ENCODE measurements at regions not wholly inside any gene's neighbourhood (a gene's known extent, or its start where the extent isn't known, plus 50 kb on each side); places are given as distances from the start of the nearest gene placed in this dataset.

DNA sequence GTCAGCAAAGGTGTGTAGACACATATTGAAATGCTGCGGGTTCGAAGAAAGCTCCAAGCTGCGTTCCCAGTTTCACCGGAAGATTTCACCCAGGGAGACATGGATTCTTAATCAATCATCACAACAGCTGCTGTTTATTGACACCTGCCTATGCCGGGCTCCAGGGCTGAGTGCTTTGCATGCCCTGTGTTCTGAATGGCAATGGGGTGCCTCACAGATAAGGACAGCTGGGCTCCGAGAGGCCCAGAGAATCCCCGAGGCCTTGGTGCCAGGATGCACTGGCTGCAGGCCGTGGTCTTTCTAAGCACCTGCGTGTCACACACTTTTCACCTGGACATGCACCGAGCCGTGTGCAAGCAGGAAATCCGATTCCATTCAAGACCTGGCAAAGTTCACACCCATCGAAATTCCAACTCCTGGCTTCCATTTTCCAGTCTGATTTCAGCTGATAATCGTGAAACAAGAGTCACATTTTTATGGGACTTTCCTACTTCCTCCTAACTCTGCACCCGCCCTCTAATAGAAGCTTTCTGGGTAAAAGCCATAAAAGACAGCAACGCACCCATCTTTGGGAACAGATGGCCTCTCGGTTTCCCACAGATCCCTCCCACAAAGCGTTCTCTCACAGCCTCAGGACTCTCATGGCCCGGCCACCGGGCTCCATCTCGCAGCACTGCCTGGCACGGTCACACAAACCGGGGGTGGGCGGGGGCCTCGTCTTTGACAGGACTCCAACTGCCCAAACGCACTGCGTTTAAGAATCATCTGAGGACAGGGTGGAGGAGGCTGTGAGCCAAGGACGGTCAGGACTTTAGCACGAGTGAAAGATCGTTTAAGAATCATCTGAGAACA lies 245.6 kb upstream of the SALL3 start:
- DNase-seq (ENCODE audit: low spot score), result no peak
- H3K9me3 ChIP-seq (ENCODE audit: low read depth, low read length, poor library complexity, severe bottlenecking), result no peaks in the 10 kb centered on the region
- CTCF ChIA-PET, result no interaction called here

DNA sequence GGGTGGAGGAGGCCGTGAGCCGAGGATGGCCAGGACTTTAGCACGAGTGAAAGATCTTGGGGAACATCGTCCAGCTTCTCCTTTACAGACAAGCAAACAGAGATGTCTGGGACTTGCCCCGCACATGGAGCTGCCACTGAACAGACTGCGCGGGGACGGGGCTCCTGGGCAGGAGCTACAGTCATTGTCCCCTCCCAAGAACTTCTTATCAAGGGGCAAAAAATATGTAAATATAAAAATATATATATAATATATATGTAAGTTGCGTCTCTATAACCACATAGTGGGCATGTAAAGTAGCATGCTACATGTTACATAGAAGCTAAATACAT lies 245.0 kb upstream of the SALL3 start:
- Histone ChIP-seq H3K9me3 (ENCODE audit: low read depth, low read length, poor library complexity, severe bottlenecking) (no peaks in the 10 kb centered on the region), H3K27ac (ENCODE audit: low read depth, low read length, poor library complexity, severe bottlenecking) (no peak overlapping the region), H3K36me3 (ENCODE audit: insufficient read depth, low read length, poor library complexity, severe bottlenecking) (no peaks in the 10 kb centered on the region), H3K27me3 (replicated peaks; ENCODE audit: insufficient read depth, low read depth, low read length, poor library complexity) (peaks cover 4% of the 10 kb centered on the region), H3K4me1 (ENCODE audit: insufficient read depth, low read length, poor library complexity, severe bottlenecking) (no peaks in the 10 kb centered on the region), H3K4me3 (ENCODE audit: low read depth, low read length, poor library complexity, severe bottlenecking) (no peak overlapping the region)
- no peak for DNase-seq (ENCODE audit: low spot score)
- no TSS peak for BruUV-seq (replicated peaks)
- CTCF ChIA-PET, result no interaction called here
- TF ChIP-seq, protein P1, sequence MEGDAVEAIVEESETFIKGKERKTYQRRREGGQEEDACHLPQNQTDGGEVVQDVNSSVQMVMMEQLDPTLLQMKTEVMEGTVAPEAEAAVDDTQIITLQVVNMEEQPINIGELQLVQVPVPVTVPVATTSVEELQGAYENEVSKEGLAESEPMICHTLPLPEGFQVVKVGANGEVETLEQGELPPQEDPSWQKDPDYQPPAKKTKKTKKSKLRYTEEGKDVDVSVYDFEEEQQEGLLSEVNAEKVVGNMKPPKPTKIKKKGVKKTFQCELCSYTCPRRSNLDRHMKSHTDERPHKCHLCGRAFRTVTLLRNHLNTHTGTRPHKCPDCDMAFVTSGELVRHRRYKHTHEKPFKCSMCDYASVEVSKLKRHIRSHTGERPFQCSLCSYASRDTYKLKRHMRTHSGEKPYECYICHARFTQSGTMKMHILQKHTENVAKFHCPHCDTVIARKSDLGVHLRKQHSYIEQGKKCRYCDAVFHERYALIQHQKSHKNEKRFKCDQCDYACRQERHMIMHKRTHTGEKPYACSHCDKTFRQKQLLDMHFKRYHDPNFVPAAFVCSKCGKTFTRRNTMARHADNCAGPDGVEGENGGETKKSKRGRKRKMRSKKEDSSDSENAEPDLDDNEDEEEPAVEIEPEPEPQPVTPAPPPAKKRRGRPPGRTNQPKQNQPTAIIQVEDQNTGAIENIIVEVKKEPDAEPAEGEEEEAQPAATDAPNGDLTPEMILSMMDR (conservative IDR thresholded peaks at IDR 0.05; ENCODE audit: low read depth, low read length), result no peak
- no peak for TF ChIP-seq EZH2 (IDR thresholded peaks at IDR 0.05; ENCODE audit: borderline replicate concordance, low read depth, low read length, poor library complexity, severe bottlenecking)
- intact Hi-C loops (cut with micrococcal nuclease; ENCODE audit: unreplicated experiment), result no loop called here
- POLR2A ChIA-PET (ENCODE audit: low non-redundant PET), result no interaction called here

More for the DNA sequence above, 245.6 kb upstream of the SALL3 start:
- POLR2A ChIA-PET (ENCODE audit: low non-redundant PET), result no interaction called here
- Histone ChIP-seq H3K36me3 (ENCODE audit: insufficient read depth, low read length, poor library complexity, severe bottlenecking) (no peaks in the 10 kb centered on the region), H3K27me3 (replicated peaks; ENCODE audit: insufficient read depth, low read depth, low read length, poor library complexity) (peaks cover 4% of the 10 kb centered on the region), H3K4me3 (ENCODE audit: low read depth, low read length, poor library complexity, severe bottlenecking) (no peak overlapping the region), H3K27ac (ENCODE audit: low read depth, low read length, poor library complexity, severe bottlenecking) (no peak overlapping the region), H3K4me1 (ENCODE audit: insufficient read depth, low read length, poor library complexity, severe bottlenecking) (no peaks in the 10 kb centered on the region)
- no peak for TF ChIP-seq EZH2 (IDR thresholded peaks at IDR 0.05; ENCODE audit: borderline replicate concordance, low read depth, low read length, poor library complexity, severe bottlenecking)
- TF ChIP-seq, protein P1 (conservative IDR thresholded peaks at IDR 0.05; ENCODE audit: low read depth, low read length), result no peak
- BruUV-seq (replicated peaks), result no TSS peak
- intact Hi-C loops (cut with micrococcal nuclease; ENCODE audit: unreplicated experiment), result no loop called here

DNA sequence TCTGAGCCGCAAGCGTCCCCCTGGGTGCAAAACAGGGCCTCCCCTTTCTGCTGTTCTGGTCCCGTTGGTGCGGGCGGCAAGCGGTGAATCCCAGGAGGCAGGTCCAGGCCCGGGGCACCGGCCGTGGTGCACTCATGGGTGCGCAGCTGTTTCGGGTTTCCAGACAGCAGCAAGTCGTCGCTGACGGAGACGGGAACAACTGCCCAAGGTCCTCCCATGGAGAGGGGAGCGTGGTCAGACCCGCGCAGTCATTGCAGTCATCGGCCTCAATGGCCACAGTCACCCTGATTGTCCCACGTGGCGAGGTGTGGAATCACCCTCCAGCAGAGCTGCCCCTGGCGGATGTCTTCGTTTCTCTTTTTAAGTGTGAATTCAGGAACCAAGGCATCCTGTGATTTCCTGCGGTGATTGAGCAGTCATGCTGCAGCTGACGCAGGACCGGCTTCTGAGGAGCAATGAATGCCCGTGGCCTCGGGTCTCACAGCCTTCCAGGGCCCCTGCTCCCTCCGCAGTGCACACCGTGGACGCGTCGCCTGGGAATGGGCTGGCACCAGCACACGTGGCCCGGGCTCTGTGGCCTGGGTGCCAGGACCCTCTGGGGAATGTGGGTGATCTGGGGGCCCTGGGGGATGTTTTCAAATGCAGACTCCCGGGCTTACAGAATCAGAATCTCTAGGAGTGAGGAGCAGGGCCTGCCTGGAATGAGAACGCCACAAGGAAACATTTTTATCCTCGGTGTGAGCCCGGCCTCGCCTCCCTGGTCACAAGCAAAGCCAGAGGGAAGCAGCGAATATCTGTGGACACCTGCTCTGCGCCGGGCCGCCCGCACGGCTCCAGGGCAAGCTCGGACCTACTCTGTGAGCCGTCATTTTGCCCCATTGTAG lies 244.2 kb upstream of the SALL3 start:
- Histone ChIP-seq H3K9me3 (ENCODE audit: low read depth, low read length, poor library complexity, severe bottlenecking) (no peaks in the 10 kb centered on the region), H3K4me3 (ENCODE audit: low read depth, low read length, poor library complexity, severe bottlenecking) (no peak overlapping the region), H3K36me3 (ENCODE audit: insufficient read depth, low read length, poor library complexity, severe bottlenecking) (no peaks in the 10 kb centered on the region), H3K27me3 (replicated peaks; ENCODE audit: insufficient read depth, low read depth, low read length, poor library complexity) (no peaks in the 10 kb centered on the region), H3K27ac (ENCODE audit: low read depth, low read length, poor library complexity, severe bottlenecking) (no peak overlapping the region), H3K4me1 (ENCODE audit: insufficient read depth, low read length, poor library complexity, severe bottlenecking) (no peaks in the 10 kb centered on the region)
- no peak for TF ChIP-seq EZH2 (IDR thresholded peaks at IDR 0.05; ENCODE audit: borderline replicate concordance, low read depth, low read length, poor library complexity, severe bottlenecking)
- TF ChIP-seq, protein P1 (conservative IDR thresholded peaks at IDR 0.05; ENCODE audit: low read depth, low read length), result no peak
- CTCF ChIA-PET, result no interaction called here
- POLR2A ChIA-PET (ENCODE audit: low non-redundant PET), result no interaction called here
- no TSS peak for BruUV-seq (replicated peaks)
- intact Hi-C loops (cut with micrococcal nuclease; ENCODE audit: unreplicated experiment), result no loop called here
- no peak for DNase-seq (ENCODE audit: low spot score)
